HG02610 (cell line): ENCODE measurements at regions not wholly inside any gene's neighbourhood (a gene's known extent, or its start where the extent isn't known, plus 50 kb on each side); places are given as distances from the start of the nearest gene placed in this dataset.

Experiments used
- ATAC-seq: cut with Tn5 transposase; IDR thresholded peaks from one replicate; pipeline ENCODE4 v1.9.1; 2021; ENCODE audit warnings: mild to moderate bottlenecking, moderate library complexity; ENCODE audit not compliant: unreplicated experiment

- no peak for ATAC-seq
Observed at GRCh38 chr3:117626577-117626976, 917.0 kb downstream of the TUSC7 start.

- no peak for ATAC-seq
Observed at GRCh38 chr3:117628823-117629291, 919.3 kb downstream of the TUSC7 start.

- no peak for ATAC-seq
Observed at GRCh38 chr3:117629505-117629904, 919.9 kb downstream of the TUSC7 start.

- ATAC-seq, result peak; percentile 54
Observed at GRCh38 chr3:117630469-117630868, 920.9 kb downstream of the TUSC7 start.

- peak; percentile 24 for ATAC-seq
Observed at GRCh38 chr3:117630885-117631284, 921.3 kb downstream of the TUSC7 start.

GRCh38 chr3:117631781-117632180 is 922.2 kb downstream of the TUSC7 start:
- ATAC-seq, result no peak

GRCh38 chr3:117632191-117632590 is 922.6 kb downstream of the TUSC7 start:
- no peak for ATAC-seq

- no peak for ATAC-seq
Observed at GRCh38 chr3:117633207-117633606, 923.6 kb downstream of the TUSC7 start.

- ATAC-seq, result no peak
Observed at GRCh38 chr3:117637666-117638065, 928.1 kb downstream of the TUSC7 start.

GRCh38 chr3:117644203-117644602 is 934.6 kb downstream of the TUSC7 start:
- ATAC-seq, result no peak

- ATAC-seq, result no peak
Observed at GRCh38 chr3:117645561-117646242, 936.1 kb downstream of the TUSC7 start.

- no peak for ATAC-seq
Observed at GRCh38 chr3:117647435-117647834, 937.9 kb downstream of the TUSC7 start.

- no peak for ATAC-seq
Observed at GRCh38 chr3:117651246-117651645, 941.7 kb downstream of the TUSC7 start.

GRCh38 chr3:117656391-117656790 is 946.8 kb downstream of the TUSC7 start:
- no peak for ATAC-seq

- ATAC-seq, result no peak
Observed at GRCh38 chr3:117657278-117657677, 947.7 kb downstream of the TUSC7 start.

GRCh38 chr3:117660941-117661817 is 951.6 kb downstream of the TUSC7 start:
- no peak for ATAC-seq

- ATAC-seq, result no peak
Observed at GRCh38 chr3:117661818-117662095, 952.2 kb downstream of the TUSC7 start.

GRCh38 chr3:117665296-117665695 is 955.7 kb downstream of the TUSC7 start:
- no peak for ATAC-seq

GRCh38 chr3:117666325-117666724 is 956.7 kb downstream of the TUSC7 start:
- no peak for ATAC-seq

GRCh38 chr3:117666812-117667211 is 957.2 kb downstream of the TUSC7 start:
- no peak for ATAC-seq

GRCh38 chr3:117669774-117670173 is 960.2 kb downstream of the TUSC7 start:
- no peak for ATAC-seq

- ATAC-seq, result no peak
Observed at GRCh38 chr3:117671722-117672318, 962.2 kb downstream of the TUSC7 start.
